ENCODE measurements at regions not wholly inside any gene's neighbourhood (a gene's known extent, or its start where the extent isn't known, plus 50 kb on each side); places are given as distances from the start of the nearest gene placed in this dataset.
"Not testable (repeated sequence)": the region's sequence is repeated elsewhere in the genome, so short reads cannot be mapped to it uniquely, and the experiment has no call there.

- DNase-seq (ENCODE audit: low read depth) = no peak
Observed at GRCh38 chr2:187206471-187206870, 241.6 kb downstream of the CALCRL start.

DNA sequence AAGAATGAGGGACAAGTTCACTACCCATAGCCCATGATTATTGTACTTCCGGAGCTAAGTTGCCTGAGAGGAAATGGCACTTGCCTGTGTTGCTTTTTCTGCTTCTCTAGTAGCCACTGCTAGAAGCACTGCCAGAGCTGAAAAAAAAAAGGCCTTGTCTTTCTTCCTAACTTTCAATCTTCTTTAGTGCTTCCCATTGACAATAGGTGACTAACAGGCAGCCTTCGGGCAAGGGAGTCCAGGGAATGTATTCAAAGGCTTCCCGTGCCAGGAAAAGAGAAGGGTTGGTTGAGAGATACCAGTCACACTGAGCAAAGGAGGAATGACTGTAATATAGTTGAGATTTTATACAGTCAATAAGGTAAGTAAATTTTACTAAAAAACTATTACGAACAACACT, 242.0 kb downstream of the CALCRL start:
- DNase-seq (ENCODE audit: low read depth) = no peak

DNA sequence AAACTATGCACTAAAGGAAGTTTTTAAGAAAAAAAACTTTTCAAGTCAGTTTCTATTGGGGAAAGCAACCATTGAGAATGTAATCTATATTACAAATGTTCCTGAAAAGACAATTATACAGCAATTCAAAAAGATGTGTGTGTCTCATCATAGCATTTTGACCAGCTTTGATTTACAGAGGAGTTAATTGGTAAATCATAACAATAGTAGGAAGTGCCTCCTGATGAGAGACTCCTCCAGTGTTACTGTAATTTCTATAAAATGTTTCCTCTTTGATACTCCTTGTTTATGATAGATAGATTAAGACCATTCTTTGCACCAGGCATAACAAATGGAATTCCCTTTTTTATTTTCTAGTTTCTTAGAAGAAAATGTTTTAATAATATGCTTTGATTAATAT, 249.9 kb downstream of the CALCRL start:
- DNase-seq (ENCODE audit: low read depth) = no peak

- no peak for DNase-seq (ENCODE audit: low read depth)
Observed at GRCh38 chr2:187194049-187194448, 254.0 kb downstream of the CALCRL start.

DNA sequence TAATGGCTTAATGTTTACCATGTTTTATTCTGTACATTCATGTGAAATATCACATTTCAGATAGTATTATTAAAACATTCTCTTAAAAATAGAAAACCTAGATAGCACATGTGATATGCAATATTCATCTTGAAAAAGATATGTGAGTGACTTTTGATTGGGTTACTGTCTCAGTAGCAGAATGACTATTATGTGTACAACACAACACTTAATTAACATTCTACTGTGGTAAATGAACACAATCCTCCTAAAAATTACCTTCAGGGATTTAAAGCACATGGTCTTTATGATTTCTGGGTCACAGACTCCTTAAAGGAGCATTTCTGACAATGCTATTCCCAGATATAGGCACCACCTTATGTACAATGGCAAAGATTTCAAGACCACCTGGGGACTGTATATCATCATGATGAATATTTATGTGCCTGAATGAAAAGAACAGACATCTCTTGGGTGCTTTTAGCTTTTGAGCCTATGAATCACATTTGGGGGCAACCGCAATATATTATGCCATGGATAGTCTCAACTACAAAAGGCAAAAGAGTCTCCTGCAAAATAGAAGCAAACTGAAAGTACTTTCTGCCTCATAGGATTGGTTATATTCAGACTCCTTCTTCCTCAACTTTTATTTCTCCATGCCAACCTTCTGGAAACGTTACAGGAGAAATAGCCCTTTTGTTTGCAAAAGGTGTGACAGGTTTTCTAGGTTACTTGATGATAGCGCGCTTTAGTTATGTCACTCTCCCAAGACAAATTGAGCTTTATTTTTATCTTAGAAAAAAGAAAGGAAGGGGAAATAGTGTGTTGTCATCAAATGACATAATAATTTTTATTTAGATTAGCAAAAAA, 259.0 kb downstream of the CALCRL start:
- DNase-seq (ENCODE audit: low read depth) = peak; percentile 22

DNA sequence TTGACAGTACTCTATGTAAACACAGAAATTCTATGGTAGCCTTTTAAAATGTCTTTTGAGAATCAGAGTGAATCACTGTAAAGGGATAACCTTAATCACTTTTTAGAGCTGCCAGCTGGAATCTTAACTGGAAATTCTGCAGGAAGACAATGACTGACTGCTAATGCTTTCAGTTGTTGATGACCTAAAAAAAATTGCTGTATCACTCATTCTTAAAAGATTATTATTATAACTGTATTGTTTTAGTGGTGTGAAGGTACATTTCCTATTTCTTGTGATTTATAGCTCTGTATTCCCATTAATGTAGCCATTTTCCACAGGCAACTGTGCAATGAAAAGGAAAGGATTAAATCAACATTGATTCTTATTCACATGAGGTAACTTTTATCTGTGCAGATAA, 260.5 kb downstream of the CALCRL start:
- no peak for DNase-seq (ENCODE audit: low read depth)

DNA sequence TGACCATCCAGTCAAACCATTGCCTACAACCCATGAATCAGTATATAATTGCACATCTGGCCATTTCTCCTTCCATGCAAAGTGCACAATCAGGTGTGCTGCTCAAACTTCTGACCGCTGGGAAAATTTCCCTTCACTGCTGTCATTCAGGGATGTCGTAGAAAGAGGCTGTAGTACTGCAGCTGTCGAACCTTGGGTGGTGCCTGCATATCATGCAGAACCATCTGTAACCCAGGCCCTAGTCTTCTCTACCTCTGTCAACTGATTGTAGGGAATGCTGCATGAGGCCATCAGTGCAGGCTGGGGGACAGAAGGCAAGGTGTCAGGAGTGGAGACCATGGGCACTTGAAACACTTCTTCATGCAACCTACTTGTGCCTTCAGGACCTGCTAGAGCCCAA, 267.5 kb downstream of the CALCRL start:
- DNase-seq (ENCODE audit: low read depth) = no peak

- DNase-seq (ENCODE audit: low read depth) = not testable (repeated sequence)
Observed at GRCh38 chr2:187178876-187179275, 269.2 kb downstream of the CALCRL start.

GRCh38 chr2:187177253-187177652, 270.8 kb downstream of the CALCRL start:
- DNase-seq (ENCODE audit: low read depth) = no peak

DNA sequence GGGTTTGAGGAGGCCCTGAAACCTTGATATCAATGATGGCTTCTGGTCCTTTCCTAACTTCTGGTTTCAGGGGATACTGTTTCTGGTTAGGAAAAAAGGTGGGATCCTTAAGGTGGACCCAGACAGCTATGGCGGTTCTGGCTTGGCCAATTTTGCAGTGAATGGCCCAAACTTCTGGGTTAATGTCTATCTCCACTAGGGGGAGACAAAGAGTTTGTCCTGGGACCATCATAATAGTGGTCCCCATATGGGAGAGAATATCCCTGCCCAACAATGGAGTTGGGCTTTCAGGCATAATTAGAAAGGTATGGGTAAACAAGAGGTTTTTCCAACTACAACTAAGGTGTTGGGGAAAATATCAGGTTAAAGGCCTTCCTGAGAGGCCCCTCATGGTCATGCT, 273.5 kb downstream of the CALCRL start:
- no peak for DNase-seq (ENCODE audit: low read depth)

GRCh38 chr2:187171318-187171717, 276.7 kb downstream of the CALCRL start:
- DNase-seq (ENCODE audit: low read depth) = no peak

GRCh38 chr2:187169864-187170263, 278.2 kb downstream of the CALCRL start:
- DNase-seq (ENCODE audit: low read depth) = no peak

DNA sequence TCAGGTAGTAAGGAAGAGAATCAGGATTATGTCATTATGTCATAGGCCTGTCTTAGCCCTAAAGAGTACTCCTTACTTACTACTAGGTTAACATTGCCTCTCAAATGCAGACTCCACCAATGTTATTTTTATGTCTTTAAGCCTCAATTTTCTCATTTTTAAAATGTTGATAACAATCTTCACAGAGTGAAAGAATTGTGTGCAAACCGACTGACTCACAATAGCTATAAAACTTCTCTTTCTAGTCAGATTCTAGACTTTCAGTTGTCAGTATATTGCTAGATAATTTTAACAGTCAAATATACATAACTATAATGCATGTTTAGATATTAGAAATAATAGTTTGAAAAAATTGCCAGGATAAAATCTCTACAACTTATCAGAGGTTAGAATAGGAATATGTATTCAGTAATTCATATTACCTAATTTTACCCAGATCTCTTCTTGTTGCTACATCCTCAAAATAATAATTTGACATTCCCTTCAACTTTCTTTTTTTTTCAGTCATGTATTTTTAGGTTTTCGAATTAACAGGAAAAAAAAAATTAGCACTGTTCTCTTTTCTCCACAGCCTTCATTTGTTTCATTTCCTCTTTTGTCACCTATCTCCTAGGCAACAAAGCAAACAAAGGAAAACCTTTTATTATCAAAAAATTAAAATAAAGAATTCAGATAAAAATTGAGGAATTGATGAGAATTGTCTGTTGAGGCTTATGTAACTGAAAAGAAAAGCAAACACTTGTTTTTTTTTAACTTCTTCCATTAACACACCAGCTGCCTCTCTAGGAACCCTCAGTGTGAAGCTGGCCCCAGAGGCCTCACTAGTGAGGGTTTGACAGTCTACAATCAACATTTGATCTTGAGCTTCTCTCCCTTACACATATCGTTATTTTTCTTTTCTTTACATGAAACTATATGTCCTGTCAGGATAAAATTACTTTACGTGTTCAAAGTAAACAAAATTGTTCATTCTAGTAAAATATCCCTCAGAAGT, 279.0 kb downstream of the CALCRL start:
- peak; percentile 16 for DNase-seq (ENCODE audit: low read depth)

DNA sequence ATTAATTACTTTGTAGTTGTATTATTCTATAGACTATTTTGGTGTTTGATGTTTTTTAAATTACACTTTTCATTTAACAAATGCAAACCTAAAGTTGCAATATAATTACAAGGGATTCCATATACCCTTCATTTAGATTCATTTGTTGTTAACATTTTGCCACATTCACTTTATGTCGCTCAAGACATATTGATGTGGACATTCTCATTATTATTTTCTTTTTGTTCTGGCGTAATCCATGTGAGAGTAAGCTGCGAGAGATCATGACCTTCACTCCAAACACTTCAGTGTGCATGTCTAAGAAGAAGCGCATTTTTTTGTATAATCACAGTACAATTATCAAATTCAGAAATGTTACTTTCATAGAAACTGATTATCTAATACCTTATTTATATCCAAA, 280.6 kb downstream of the CALCRL start:
- DNase-seq (ENCODE audit: low read depth) = no peak

- peak; percentile 16 for DNase-seq (ENCODE audit: low read depth)
Observed at GRCh38 chr2:187165936-187166610, 282.0 kb downstream of the CALCRL start.

DNA sequence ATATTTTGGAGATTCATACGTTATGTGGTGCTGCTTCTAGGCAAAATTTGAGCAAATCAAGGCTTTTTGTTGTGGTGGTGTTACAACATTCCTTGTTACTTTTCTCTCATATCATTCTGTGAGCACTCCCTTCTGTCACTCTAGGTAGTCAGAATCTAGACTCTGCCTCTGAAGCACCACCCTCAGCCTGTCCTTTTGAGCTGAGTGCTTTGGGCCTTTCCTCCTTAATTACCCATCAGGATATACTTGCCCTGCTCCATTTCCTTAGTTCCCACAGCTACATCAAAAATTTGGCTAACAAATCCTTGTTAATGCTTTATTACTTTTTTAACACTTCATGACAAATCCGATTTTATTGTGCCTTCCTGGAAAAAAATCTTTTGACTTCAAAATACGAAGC, 289.6 kb downstream of the CALCRL start:
- DNase-seq (ENCODE audit: low read depth) = no peak

DNA sequence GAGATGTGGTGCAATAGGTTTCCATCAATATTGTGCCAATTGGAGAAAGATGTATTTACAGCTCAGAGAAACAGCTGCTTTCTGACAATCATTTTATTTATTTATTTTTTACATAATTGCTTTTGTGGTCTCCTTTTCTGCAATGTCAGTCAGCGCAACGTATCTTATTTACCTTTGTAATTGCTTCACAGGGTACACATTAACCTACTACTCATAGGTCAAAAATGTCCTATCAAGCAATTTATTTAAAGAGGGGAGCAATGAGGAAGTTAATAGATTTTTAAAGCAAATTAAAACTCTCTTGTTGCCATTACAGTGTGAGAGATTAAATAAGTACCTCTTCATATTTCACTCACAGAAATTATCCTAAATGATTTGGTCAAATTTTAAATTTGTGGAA, 291.0 kb downstream of the CALCRL start:
- DNase-seq (ENCODE audit: low read depth) = no peak

GRCh38 chr2:187155476-187155875, 292.6 kb downstream of the CALCRL start:
- DNase-seq (ENCODE audit: low read depth) = no peak

DNA sequence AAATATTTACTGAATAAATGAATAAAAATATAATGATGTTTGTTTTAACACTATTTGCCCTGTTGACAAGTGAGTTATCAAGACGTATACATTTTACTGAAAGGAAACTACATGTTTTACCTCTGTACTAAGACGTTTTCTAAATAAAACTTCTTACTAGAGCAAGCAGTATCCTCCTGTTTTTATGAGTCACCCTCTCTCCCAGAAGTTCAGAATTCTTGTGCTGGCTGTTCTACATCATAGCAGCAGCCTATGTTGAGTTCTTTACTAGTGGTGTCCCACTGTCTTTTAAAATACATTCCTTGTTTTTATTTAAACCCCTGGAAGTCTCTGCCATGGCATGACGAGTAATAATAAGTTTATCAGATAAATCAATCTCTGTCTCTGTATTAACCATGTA, 297.4 kb downstream of the CALCRL start:
- peak; percentile 49 for DNase-seq (ENCODE audit: low read depth)

- no peak for DNase-seq (ENCODE audit: low read depth)
Observed at GRCh38 chr2:187148059-187148714, 299.2 kb upstream of the ZSWIM2 start.

- DNase-seq (ENCODE audit: low read depth) = no peak
Observed at GRCh38 chr2:187143537-187143936, 294.6 kb upstream of the ZSWIM2 start.

Data from myocyte (in vitro differentiated cells).